GM21717 (cell line): ENCODE measurements at regions not wholly inside any gene's neighbourhood (a gene's known extent, or its start where the extent isn't known, plus 50 kb on each side); places are given as distances from the start of the nearest gene placed in this dataset.

Experiments used
- ATAC-seq: cut with Tn5 transposase; IDR thresholded peaks from one replicate; pipeline ENCODE4 v1.9.1; 2021; ENCODE audit warnings: mild to moderate bottlenecking, moderate library complexity; ENCODE audit not compliant: unreplicated experiment

DNA sequence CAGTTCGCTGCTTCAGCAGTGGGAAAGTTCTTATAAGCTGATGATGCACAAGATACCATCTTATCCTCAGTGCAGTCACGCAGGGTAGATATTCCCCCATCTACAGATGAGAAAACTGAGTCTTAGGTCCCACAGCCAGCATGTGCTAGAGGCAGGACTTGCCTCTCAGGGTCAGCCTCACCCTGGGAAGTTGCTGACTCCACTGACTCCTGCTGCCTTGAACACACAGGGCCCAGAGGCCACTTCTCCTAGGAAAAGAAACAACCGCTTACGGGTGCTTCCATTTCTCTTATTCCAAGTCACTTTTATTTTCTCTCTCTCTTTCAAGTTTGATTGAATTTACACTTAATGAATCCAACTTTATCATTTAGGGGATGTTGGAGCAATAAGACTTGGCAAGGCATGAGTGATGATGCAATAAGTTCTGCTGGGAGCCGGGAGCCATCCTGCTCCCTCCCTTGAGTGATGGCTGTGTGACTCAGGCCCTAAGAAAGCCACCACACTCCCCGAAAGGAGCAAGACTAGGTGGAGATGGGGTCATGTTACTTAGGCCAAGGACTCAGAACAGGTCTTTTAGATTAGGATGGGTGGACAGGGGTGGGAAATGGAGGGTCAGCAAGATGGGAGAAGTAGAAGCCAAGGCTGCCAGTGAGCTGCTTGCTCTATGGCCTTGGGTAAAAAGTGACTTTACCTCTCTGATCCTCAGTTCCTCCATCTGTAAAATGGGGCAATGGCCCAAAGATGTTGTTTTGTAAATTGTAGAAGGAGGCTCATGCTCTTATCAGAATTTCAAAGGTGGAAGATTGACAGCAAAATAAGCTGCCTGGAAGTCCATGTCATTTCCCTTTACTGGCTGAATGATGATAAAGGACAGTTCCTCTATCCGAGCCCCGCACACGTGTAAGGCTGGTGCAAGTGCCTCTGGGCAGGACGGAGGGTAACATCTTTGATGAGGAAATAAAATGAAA is 67.4 kb upstream of the ZNF618 start:
- ATAC-seq: no peak

DNA sequence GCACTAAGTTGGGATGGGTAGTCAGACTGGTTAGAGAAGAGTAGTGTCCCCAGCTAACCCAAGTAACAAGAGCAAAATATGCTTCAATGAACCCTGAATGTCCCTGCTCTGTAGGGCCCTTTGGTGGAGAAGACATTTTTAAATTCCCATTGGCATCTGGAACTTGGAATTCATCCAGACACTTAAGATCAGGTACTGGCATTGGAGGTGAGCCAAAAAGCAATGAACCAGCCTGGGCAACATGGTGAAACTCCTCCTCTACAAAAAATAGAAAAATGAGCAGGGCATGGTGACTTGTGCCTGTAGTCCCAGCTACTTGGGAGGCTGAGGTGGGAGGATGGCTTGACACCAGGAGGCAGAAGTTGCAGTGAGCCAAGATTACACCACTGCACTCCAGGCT is 58.9 kb upstream of the ZNF618 start:
- ATAC-seq: no peak

DNA sequence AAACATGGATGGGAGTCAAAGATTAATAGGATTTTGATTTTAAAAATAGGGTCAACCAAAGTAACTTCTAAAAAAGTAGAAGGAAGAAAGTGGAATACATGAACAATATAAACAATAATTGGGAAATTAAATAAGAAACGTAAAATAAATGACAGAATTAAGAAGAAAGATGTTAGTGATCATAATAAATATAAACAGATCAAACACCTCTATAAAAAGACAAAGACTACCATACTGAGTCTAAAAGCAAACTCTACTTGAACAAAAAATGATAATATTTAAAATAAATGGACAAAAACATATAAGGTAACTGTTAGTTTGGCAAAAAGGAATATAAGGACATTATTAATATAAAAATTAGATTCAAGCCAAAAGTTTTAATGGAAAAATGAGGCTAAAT is 57.7 kb upstream of the ZNF618 start:
- no peak for ATAC-seq

DNA sequence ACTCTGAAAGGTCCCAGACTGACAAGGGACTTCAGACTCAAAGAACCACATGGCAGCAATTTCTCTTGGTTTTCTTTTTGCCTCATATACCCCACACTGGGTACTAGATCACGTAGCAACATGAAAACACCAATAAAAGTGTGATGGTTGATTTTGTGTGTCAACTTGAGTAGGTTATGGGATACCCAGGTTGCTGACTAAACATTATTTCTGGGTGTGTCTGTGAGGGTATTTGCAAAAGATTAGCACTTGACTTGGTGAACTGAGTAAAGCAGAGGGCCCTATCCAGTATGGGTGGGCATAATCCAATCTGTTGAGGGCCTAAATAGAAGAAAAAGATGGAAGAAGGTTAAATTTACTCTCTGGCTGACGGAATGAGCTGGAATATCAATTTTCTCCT is 53.8 kb upstream of the ZNF618 start:
- ATAC-seq: no peak

DNA sequence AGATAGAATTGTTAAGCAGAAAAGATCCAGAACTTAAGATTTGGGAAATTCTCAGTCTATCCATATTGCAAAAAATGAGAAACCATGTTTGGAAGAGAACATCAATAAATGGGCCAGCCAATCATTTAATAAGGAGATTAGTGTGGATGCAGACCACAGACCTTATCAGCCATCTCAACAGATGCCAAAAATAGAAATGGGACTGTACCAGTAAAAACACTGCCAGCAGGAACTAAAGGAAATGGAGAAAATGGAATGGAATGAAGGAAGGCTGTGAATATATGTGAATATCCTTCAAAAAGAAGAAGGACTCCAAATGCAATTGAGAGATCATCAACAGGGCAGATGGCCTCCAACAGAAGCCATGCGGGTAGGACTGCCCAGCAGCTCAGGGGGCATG is 52.7 kb upstream of the ZNF618 start:
- no peak for ATAC-seq
